Nephron progenitor cell (in vitro differentiated cells): ENCODE measurements at regions not wholly inside any gene's neighbourhood (a gene's known extent, or its start where the extent isn't known, plus 50 kb on each side); places are given as distances from the start of the nearest gene placed in this dataset.
A peak's percentile ranks its signal among the peaks of the same experiment; 100 is the strongest.
"Not testable (repeated sequence)": the region's sequence is repeated elsewhere in the genome, so short reads cannot be mapped to it uniquely, and the experiment has no call there.

ENCODE experiments used
- DNase-seq: peaks from one replicate; pipeline ENCODE4 v3.0.0; 2021
- H3K27ac Mint-ChIP-seq: 2 replicates; pipeline ENCODE4 v1.8.0; 2021; ENCODE audit warnings: mild to moderate bottlenecking, moderate library complexity, mixed read lengths
- H3K27me3 Mint-ChIP-seq: 2 replicates; pipeline ENCODE4 v1.8.0; 2021; ENCODE audit warnings: mild to moderate bottlenecking, low read depth, mixed read lengths; ENCODE audit not compliant: poor library complexity
- H3K36me3 Mint-ChIP-seq: 2 replicates; pipeline ENCODE4 v1.8.0; 2021; ENCODE audit warnings: low read depth, mixed read lengths
- H3K4me1 Mint-ChIP-seq: 2 replicates; pipeline ENCODE4 v1.8.0; 2021; ENCODE audit warnings: mixed read lengths
- H3K4me3 Mint-ChIP-seq: 2 replicates; pipeline ENCODE4 v1.8.0; 2021; ENCODE audit warnings: mild to moderate bottlenecking, moderate library complexity, mixed read lengths
- H3K9me3 Mint-ChIP-seq: 2 replicates; pipeline ENCODE4 v1.8.0; 2021; ENCODE audit warnings: mild to moderate bottlenecking, moderate library complexity, mixed read lengths
- TF ChIP-seq, protein P1 (sequence below): fragments of 200-600 bp; sonication (generic); IDR thresholded peaks from 2 replicates; pipeline ENCODE4 v1.5.0; 2021; ENCODE audit warnings: antibody characterized with exemption

DNA sequence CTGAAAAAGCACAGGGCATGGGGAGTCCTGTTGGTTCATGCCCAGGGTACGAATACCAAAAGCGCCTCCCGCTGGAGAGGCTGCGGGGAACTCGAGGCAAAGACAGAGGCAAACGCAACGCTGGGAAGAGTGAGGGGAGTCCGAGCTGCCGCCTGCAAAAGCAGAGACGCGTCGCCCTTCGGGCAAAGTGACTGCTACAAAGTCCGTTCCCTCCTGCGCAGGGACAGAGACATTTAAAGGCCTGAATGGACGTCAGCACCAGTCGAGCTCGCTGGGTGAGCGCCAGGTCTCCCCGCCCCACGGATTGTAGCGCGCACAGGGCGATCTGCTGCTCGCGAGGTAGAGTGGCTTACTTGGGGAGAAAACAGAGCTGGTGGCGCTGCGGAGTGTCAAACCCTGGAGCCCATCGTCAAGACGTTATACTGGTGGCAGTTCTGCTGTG is 732.8 kb downstream of the ZWINT start:
- H3K9me3 Mint-ChIP-seq: no peaks in the 10 kb centered on the region

DNA sequence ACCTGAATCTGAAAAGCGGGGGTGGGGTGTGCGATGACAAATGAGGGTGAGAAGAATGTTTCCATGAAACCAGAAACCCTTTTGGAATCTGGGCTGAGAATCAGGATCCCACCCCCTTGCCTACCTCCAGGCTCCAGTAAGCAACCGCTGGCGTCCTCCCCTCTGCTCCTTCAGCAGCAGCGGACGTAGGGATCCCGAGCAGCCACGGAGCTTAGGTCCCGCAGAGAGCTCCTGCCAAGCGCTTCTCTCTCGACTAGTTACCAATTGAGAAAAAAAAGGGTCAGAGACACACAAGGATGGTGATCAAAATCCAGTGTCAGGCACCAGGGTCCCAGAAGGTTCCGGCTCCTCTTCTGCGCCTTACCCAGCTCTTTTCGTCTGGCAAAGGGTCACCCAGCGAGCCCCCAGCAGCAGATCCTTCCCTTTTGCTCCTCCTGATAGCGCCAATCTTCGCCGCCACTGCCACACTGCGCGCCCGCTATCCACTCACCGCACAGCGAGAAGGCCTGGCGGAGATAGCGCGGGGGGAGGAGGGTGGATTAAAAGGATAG is 733.5 kb downstream of the ZWINT start:
- Mint-ChIP-seq H3K27me3 (peaks cover 32% of the 10 kb centered on the region), H3K9me3 (no peaks in the 10 kb centered on the region), H3K27ac (no peak overlapping the region), H3K4me3 (no peak overlapping the region), H3K36me3 (no peaks in the 10 kb centered on the region), H3K4me1 (peaks cover 11% of the 10 kb centered on the region)
- TF ChIP-seq, protein P1, sequence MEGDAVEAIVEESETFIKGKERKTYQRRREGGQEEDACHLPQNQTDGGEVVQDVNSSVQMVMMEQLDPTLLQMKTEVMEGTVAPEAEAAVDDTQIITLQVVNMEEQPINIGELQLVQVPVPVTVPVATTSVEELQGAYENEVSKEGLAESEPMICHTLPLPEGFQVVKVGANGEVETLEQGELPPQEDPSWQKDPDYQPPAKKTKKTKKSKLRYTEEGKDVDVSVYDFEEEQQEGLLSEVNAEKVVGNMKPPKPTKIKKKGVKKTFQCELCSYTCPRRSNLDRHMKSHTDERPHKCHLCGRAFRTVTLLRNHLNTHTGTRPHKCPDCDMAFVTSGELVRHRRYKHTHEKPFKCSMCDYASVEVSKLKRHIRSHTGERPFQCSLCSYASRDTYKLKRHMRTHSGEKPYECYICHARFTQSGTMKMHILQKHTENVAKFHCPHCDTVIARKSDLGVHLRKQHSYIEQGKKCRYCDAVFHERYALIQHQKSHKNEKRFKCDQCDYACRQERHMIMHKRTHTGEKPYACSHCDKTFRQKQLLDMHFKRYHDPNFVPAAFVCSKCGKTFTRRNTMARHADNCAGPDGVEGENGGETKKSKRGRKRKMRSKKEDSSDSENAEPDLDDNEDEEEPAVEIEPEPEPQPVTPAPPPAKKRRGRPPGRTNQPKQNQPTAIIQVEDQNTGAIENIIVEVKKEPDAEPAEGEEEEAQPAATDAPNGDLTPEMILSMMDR: no peak
- DNase-seq: peak; percentile 56

More for the DNA sequence above, 732.8 kb downstream of the ZWINT start:
- Mint-ChIP-seq H3K4me3 (no peak overlapping the region), H3K27me3 (peaks cover 32% of the 10 kb centered on the region), H3K36me3 (no peaks in the 10 kb centered on the region), H3K27ac (no peak overlapping the region), H3K4me1 (peaks cover 11% of the 10 kb centered on the region)
- TF ChIP-seq, protein P1: no peak
- DNase-seq: peak; percentile 56

DNA sequence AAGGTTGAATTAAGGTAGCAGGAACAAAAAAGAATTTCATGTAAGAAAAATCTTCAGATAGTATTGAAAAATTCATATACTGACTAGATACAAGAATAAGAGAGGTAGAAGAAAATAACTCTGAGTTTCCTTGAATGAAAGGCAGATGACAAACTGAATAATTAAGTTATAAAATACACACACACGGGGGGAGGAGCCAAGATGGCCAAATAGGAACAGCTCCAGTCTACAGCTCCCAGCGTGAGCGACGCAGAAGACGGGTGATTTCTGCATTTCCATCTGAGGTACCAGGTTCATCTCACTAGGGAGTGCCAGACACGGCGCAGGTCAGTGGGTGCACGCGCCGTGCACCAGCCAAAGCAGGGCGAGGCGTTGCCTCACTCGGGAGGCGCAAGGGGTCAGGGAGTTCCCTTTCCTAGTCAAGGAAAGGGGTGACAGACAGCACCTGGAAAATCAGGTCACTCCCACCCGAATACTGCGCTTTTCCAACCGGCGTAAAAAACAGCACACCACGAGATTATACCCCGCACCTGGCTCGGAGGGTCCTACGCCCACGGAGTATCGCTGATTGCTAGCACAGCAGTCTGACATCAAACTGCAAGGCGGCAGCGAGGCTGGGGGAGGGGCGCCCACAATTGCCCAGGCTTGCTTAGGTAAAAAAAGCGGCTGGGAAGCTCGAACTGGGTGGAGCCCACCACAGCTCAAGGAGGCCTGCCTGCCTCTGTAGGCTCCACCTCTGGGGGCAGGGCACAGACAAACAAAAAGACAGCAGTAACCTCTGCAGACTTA is 759.2 kb downstream of the ZWINT start:
- not testable (repeated sequence) for H3K27ac Mint-ChIP-seq
- peak; percentile 9 for DNase-seq
- H3K4me3 Mint-ChIP-seq: peak overlapping the region; percentile 83

DNA sequence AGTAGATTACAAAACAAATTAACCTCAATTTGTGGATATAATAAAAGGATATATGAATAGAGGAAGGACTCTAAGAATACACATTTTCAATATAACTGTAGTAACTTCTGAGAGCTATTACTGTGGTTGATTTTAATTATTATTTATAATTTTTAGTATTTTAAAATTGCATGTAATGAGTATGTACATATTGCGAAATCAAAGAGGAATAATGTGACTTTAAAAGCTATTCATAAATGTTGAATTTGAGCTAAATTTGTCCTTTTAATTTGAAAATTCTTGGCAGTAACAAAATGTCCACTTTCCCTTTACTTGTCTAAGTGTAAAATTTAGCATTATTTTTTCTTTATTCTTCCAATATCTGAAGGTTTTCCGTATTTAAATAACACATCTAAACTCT is 750.6 kb upstream of the PCDH15 start:
- Mint-ChIP-seq H3K27ac (no peak overlapping the region), H3K9me3 (no peaks in the 10 kb centered on the region), H3K4me3 (no peak overlapping the region), H3K4me1 (no peaks in the 10 kb centered on the region), H3K27me3 (peaks cover 3% of the 10 kb centered on the region), H3K36me3 (no peaks in the 10 kb centered on the region)
- no peak for DNase-seq
- TF ChIP-seq, protein P1: no peak

More for the DNA sequence above, 759.2 kb downstream of the ZWINT start:
- not testable (repeated sequence) for H3K27me3 Mint-ChIP-seq, H3K36me3 Mint-ChIP-seq, H3K9me3 Mint-ChIP-seq, H3K4me1 Mint-ChIP-seq

DNA sequence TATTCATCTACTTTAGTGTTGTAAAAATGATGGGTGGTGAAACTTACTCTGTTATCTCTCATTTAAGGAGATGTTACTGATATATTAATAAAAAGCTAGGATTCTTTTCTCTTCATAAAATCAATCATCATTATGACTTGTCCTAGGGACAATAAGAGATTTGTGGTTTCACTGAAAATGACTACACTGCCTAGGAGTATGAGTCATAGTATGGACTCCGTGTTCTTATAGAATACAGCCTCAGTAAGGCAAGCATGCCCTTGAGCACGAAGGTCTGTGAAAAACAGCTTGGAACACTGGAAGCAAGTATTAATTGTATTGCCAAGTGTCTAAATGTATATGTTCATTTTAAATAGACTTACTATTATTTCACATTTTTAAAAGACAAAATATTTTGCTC is 749.2 kb upstream of the PCDH15 start:
- Mint-ChIP-seq H3K27ac (no peak overlapping the region), H3K9me3 (no peaks in the 10 kb centered on the region), H3K36me3 (no peaks in the 10 kb centered on the region), H3K4me1 (no peaks in the 10 kb centered on the region), H3K4me3 (no peak overlapping the region), H3K27me3 (no peaks in the 10 kb centered on the region)
- TF ChIP-seq, protein P1: no peak
- DNase-seq: no peak

DNA sequence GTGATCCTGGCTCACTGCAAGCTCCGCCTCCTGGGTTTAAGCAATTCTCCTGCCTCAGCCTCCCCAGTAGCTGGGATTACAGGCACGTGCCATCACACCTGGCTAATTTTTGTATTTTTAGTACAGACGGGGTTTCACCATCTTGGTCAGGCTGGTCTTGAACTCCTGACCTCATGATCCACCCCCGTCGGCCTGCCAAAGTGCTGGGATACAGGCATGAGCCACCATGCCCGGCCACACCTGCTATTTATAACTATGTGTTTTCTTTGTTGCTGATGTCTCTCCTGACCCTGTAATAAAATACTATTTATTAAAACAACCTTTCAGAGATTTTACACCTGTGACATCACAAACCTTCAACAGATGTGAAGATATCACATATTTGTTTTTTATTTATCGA is 736.5 kb upstream of the PCDH15 start:
- DNase-seq, H3K9me3 Mint-ChIP-seq, H3K36me3 Mint-ChIP-seq, H3K4me3 Mint-ChIP-seq, H3K4me1 Mint-ChIP-seq, H3K27ac Mint-ChIP-seq: not testable (repeated sequence)
- peaks cover 10% of the 10 kb centered on the region for H3K27me3 Mint-ChIP-seq

DNA sequence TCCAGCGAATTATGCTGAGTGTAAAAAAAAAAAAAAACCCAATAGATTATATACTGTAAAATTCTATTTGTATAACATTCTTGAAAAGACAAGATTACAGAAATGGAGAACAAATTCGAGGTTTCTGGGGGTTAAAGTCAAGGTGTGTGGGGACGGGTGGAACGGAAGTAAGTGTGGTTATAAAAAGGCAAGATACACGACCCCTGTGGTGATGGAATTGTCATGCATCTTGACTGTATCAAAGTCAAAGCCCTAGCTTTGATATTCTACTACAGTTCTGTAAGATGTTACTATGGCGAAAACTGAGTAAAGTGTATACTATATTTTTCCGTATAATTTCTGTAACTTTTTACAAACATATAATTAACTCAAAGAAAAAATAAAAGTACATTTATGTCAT is 718.2 kb upstream of the PCDH15 start:
- Mint-ChIP-seq H3K9me3 (no peaks in the 10 kb centered on the region), H3K36me3 (no peaks in the 10 kb centered on the region), H3K4me1 (peaks cover 13% of the 10 kb centered on the region), H3K27me3 (no peaks in the 10 kb centered on the region), H3K4me3 (no peak overlapping the region), H3K27ac (no peak overlapping the region)
- TF ChIP-seq, protein P1: no peak
- DNase-seq: no peak

DNA sequence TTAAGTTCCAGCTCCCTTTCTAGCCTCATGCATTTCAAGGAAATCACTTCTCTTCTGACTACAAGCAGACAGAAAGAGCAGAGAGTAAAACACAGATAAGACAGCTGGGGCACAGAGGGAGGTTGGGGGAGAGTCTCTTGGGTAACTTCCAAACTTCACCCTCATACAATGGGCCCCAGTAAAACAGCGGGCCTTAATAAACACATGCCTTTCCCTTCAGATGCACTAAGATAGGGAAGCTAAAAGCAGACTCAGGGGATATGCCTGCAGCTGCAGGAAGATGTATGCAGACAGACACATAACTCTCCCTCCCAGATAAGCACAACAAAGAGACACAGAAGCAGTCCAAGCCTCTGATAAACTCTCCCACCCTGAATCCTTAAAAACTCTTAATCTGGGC is 717.4 kb upstream of the PCDH15 start:
- H3K27ac Mint-ChIP-seq: peak overlapping the region; percentile 89
- H3K27me3 Mint-ChIP-seq, H3K4me3 Mint-ChIP-seq, H3K36me3 Mint-ChIP-seq, DNase-seq, H3K9me3 Mint-ChIP-seq: not testable (repeated sequence)
- H3K4me1 Mint-ChIP-seq: peaks cover 13% of the 10 kb centered on the region
